ENCODE measurements at regions not wholly inside any gene's neighbourhood (a gene's known extent, or its start where the extent isn't known, plus 50 kb on each side); places are given as distances from the start of the nearest gene placed in this dataset.

GRCh38 chr2:101528501-101528900 lies 53.6 kb upstream of the RFX8 start:
- CTCF ChIA-PET, result no interaction called here
- no peaks in the 10 kb centered on the region for H4K20me1 ChIP-seq (replicated peaks; ENCODE audit: control insufficient read depth, extremely low read depth, insufficient read depth, low read length)
- H3K4me1 ChIP-seq (ENCODE audit: control insufficient read depth, extremely low read depth, insufficient read depth, low read length), result no peaks in the 10 kb centered on the region
- no peak overlapping the region for H3K4me3 ChIP-seq (replicated peaks in 1 of 3; ENCODE audit: insufficient read depth in 1 of 3, low read depth in 1 of 3, low read length in 3 of 3)
- no peaks in the 10 kb centered on the region for H3K9me1 ChIP-seq (replicated peaks; ENCODE audit: control insufficient read depth, extremely low read depth, insufficient read depth, low read length)
- H3K27ac ChIP-seq (ENCODE audit: insufficient read depth, low read depth, low read length), result no peak overlapping the region
- DNase-seq (ENCODE audit: low read depth, low spot score), result no peak
- H3K4me2 ChIP-seq (ENCODE audit: insufficient read depth, low read length), result no peak overlapping the region
- TF ChIP-seq MAX (IDR thresholded peaks at IDR 0.05; ENCODE audit: insufficient read depth, insufficient read length) (no peak), FOS (IDR thresholded peaks at IDR 0.05; ENCODE audit: borderline replicate concordance, insufficient read depth, low read length) (no peak), POLR2AphosphoS5 (IDR thresholded peaks at IDR 0.05; ENCODE audit: insufficient read depth, low read depth, low read length) (no peak), POLR2A (IDR thresholded peaks at IDR 0.05; ENCODE audit: low read depth, low read length) (no peak), EZH2 (IDR thresholded peaks at IDR 0.05; ENCODE audit: borderline replicate concordance, low read depth, low read length, severe bottlenecking) (no peak), GATA2 (IDR thresholded peaks at IDR 0.05; ENCODE audit: insufficient read depth, insufficient read length, low read depth, low read length) (no peak), MYC (IDR thresholded peaks at IDR 0.05; ENCODE audit: low read depth, low read length) (no peak), CTCF (IDR thresholded peaks at IDR 0.05; ENCODE audit: extremely low read depth in 1 of 2, insufficient read depth in 1 of 2, low read depth in 1 of 2, low read length in 2 of 2) (no peak), JUN (IDR thresholded peaks at IDR 0.05; ENCODE audit: borderline replicate concordance, insufficient read depth, insufficient read length, low read depth) (no peak)
- BruUV-seq (replicated peaks), result no TSS peak
- intact Hi-C loops (cut with micrococcal nuclease) (no loop called here), dilution Hi-C loops (cut with MboI; ENCODE audit: extremely low pct_ligation_motif_present, low sequenced_read_pairs) (no loop called here)
- no peak overlapping the region for H3K9ac ChIP-seq (replicated peaks; ENCODE audit: extremely low read depth, insufficient read depth, low read length)
- no peak for FAIRE-seq
- no peak overlapping the region for H2AFZ ChIP-seq (ENCODE audit: low read depth, low read length)
- no peaks in the 10 kb centered on the region for H3K36me3 ChIP-seq (ENCODE audit: control insufficient read depth in 2 of 2, extremely low read depth in 1 of 2, insufficient read depth in 2 of 2, low read length in 2 of 2)
- H3K27me3 ChIP-seq (ENCODE audit: control insufficient read depth in 2 of 2, insufficient read depth in 2 of 2, low read length in 2 of 2), result no peaks in the 10 kb centered on the region
- POLR2A ChIA-PET, result no interaction called here
- H3K9me3 ChIP-seq (replicated peaks; ENCODE audit: control insufficient read depth, insufficient read depth, low read length), result no peaks in the 10 kb centered on the region
- no peaks in the 10 kb centered on the region for H3K79me2 ChIP-seq (ENCODE audit: control insufficient read depth, insufficient read depth, low read length)
